ENCODE measurements at regions not wholly inside any gene's neighbourhood (a gene's known extent, or its start where the extent isn't known, plus 50 kb on each side); places are given as distances from the start of the nearest gene placed in this dataset.

DNA sequence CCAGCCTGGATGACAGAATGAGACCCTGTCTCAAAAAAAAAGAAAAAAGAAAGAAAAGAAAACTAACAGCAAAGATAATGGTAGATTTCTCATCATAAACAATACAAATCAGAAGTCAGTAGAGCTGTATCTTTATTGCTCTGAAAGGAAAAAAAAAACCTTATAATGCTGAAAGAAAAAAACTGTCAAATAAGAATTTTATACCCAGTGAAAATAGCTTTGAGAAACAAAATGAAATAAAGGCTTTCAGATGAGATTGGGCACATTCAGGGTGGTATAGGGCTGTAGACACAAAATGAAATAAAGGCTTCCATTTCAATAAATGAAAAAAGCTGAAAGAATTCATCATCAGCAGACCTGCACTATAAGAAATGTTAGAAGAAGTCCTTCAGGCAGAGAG is 105.0 kb upstream of the FOXN3 start:
- Mint-ChIP-seq H3K36me3 (ENCODE audit: insufficient read depth, unreplicated experiment) (no peaks in the 10 kb centered on the region), H3K27ac (ENCODE audit: low read depth, unreplicated experiment) (no peak overlapping the region), H3K4me3 (ENCODE audit: unreplicated experiment) (no peak overlapping the region), H3K27me3 (ENCODE audit: insufficient read depth, unreplicated experiment) (no peaks in the 10 kb centered on the region), H3K9me3 (ENCODE audit: unreplicated experiment) (peaks cover 9% of the 10 kb centered on the region), H3K4me1 (ENCODE audit: insufficient read depth, unreplicated experiment) (no peaks in the 10 kb centered on the region)
- intact Hi-C loops (cut with micrococcal nuclease): no loop called here
- DNase-seq (ENCODE audit: unreplicated experiment): no peak
- BruUV-seq (replicated peaks): no TSS peak
- TF ChIP-seq, protein P1, sequence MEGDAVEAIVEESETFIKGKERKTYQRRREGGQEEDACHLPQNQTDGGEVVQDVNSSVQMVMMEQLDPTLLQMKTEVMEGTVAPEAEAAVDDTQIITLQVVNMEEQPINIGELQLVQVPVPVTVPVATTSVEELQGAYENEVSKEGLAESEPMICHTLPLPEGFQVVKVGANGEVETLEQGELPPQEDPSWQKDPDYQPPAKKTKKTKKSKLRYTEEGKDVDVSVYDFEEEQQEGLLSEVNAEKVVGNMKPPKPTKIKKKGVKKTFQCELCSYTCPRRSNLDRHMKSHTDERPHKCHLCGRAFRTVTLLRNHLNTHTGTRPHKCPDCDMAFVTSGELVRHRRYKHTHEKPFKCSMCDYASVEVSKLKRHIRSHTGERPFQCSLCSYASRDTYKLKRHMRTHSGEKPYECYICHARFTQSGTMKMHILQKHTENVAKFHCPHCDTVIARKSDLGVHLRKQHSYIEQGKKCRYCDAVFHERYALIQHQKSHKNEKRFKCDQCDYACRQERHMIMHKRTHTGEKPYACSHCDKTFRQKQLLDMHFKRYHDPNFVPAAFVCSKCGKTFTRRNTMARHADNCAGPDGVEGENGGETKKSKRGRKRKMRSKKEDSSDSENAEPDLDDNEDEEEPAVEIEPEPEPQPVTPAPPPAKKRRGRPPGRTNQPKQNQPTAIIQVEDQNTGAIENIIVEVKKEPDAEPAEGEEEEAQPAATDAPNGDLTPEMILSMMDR (IDR thresholded peaks at IDR 0.05; ENCODE audit: unreplicated experiment): no peak
- POLR2A ChIA-PET: no interaction called here
- CTCF ChIA-PET: interaction anchor here (0.6 kb wide), 1 partner anchor 24 kb away, joined by 3 read pairs; no protein-coding TSS in a partner anchor

DNA sequence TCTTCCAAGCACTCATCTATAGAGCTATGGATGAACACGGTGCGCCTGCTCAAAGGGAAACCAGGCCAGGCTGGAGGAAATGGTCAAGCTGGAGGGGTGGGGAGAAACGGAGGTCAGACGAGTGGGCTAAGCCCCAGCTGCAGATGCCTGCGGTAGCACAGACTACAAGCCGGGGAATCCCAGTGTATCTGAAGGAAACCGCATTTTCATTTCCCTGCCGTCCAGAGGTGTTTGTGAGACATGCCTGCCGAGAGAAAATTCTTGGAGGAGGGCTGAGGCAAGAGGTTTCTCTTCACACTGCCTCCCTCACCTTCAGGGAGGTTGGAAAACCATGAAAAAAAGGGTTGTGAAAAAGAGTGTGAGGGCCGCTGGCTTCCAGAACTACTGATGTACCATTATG is 102.0 kb upstream of the FOXN3 start:
- Mint-ChIP-seq H3K9me3 (ENCODE audit: unreplicated experiment) (peaks cover 9% of the 10 kb centered on the region), H3K27me3 (ENCODE audit: insufficient read depth, unreplicated experiment) (no peaks in the 10 kb centered on the region), H3K36me3 (ENCODE audit: insufficient read depth, unreplicated experiment) (no peaks in the 10 kb centered on the region), H3K27ac (ENCODE audit: low read depth, unreplicated experiment) (no peak overlapping the region), H3K4me3 (ENCODE audit: unreplicated experiment) (no peak overlapping the region), H3K4me1 (ENCODE audit: insufficient read depth, unreplicated experiment) (no peaks in the 10 kb centered on the region)
- no TSS peak for BruUV-seq (replicated peaks)
- TF ChIP-seq, protein P1 (IDR thresholded peaks at IDR 0.05; ENCODE audit: unreplicated experiment): no peak
- POLR2A ChIA-PET: no interaction called here
- DNase-seq (ENCODE audit: unreplicated experiment): no peak
- intact Hi-C loops (cut with micrococcal nuclease): no loop called here
- CTCF ChIA-PET: interaction anchor here (0.5 kb wide), 1 partner anchor 520 kb away, joined by 3 read pairs; no protein-coding TSS in a partner anchor

- CTCF ChIA-PET: no interaction called here
- no peak for DNase-seq (ENCODE audit: unreplicated experiment)
- no TSS peak for BruUV-seq (replicated peaks)
- Mint-ChIP-seq H3K27ac (ENCODE audit: low read depth, unreplicated experiment) (no peak overlapping the region), H3K4me3 (ENCODE audit: unreplicated experiment) (no peak overlapping the region), H3K9me3 (ENCODE audit: unreplicated experiment) (peaks cover 4% of the 10 kb centered on the region), H3K36me3 (ENCODE audit: insufficient read depth, unreplicated experiment) (no peaks in the 10 kb centered on the region), H3K27me3 (ENCODE audit: insufficient read depth, unreplicated experiment) (no peaks in the 10 kb centered on the region), H3K4me1 (ENCODE audit: insufficient read depth, unreplicated experiment) (no peaks in the 10 kb centered on the region)
- POLR2A ChIA-PET: interaction anchor here (0.7 kb wide), 1 partner anchor 14 kb away, joined by 3 read pairs; no protein-coding TSS in a partner anchor
- intact Hi-C loops (cut with micrococcal nuclease): no loop called here
- TF ChIP-seq, protein P1 (IDR thresholded peaks at IDR 0.05; ENCODE audit: unreplicated experiment): no peak
Observed at GRCh38 chr14:89516173-89516572, 99.1 kb upstream of the FOXN3 start.

GRCh38 chr14:89514601-89515000 is 97.6 kb upstream of the FOXN3 start:
- ChIA-PET POLR2A (no interaction called here), CTCF (no interaction called here)
- Mint-ChIP-seq H3K27me3 (ENCODE audit: insufficient read depth, unreplicated experiment) (no peaks in the 10 kb centered on the region), H3K4me3 (ENCODE audit: unreplicated experiment) (no peak overlapping the region), H3K27ac (ENCODE audit: low read depth, unreplicated experiment) (no peak overlapping the region), H3K36me3 (ENCODE audit: insufficient read depth, unreplicated experiment) (no peaks in the 10 kb centered on the region), H3K9me3 (ENCODE audit: unreplicated experiment) (no peaks in the 10 kb centered on the region), H3K4me1 (ENCODE audit: insufficient read depth, unreplicated experiment) (no peaks in the 10 kb centered on the region)
- BruUV-seq (replicated peaks): no TSS peak
- TF ChIP-seq, protein P1 (IDR thresholded peaks at IDR 0.05; ENCODE audit: unreplicated experiment): no peak
- intact Hi-C loops (cut with micrococcal nuclease): no loop called here
- DNase-seq (ENCODE audit: unreplicated experiment): no peak
